ENCODE measurements at regions not wholly inside any gene's neighbourhood (a gene's known extent, or its start where the extent isn't known, plus 50 kb on each side); places are given as distances from the start of the nearest gene placed in this dataset.

DNA sequence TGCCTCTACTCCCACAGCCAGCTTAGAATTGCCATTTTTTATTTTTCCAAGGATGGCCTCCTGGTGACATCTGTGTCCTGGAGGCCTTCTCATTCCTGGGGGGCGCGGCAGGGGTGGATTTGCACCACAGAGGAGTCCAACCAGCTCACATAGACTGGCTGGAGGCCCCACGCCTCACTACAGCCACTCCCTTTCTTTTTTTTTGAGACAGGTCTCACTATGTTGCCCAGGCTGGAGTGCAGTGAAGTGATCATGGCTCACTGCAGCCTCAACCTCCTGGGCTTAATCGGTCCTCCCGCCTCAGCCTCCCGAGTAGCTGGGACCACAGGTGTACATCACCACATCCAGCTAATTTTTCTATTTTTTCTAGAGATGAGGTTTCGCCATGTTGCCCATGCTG, 57.6 kb upstream of the DOCK1 start:
- DNase-seq (ENCODE audit: low spot score), result no peak

DNA sequence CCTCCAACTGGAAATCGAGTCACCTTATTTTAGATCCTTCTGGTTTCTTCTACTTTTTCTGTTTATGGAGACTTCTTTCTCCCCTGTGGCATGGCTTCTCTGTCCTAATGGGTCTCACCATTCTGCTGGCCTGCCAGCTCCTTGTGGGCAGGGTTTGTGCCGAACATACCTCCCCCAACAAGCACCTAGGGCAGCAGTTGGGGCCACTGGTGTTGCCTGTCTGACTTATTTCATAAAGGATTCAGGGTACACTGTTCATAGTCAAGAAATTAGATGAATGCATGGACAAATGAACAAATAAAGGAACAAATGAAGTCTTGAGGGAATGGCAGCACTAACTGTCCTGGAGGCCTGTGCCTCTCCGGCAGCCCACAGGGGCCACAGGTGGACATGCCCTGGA, 55.6 kb upstream of the DOCK1 start:
- no peak for DNase-seq (ENCODE audit: low spot score)

DNA sequence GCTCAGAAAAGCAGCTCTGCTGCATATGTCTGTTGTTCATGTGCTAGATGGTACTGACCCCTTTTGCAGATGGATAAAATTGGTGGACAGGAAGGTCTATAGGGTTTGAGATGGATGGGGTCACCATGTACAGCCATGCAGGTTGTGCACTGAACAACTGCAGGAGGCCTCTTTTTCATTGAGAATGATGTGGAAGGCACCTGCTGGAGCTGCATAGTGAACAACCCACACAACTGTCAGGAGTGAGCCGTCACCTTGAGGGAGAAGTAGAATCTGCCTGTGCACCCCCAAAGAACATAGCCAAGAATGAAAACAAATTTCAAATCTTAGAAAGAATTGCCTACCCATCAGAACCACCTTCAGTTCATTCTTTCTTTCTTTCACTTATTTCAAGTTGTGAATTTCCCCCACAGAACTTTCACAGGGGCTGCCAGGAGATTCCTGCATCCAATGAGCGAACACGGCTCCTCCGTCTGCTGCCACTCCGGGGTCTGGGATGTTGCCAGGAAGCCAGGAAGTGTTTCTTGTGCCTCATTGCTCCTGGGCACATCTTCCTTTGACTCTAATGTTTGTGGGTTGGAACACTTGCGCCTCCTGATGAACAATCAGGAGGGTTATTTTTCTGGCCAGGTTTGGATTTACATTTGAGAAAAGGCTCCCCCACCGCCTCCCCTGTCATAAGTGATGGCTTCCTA, 53.7 kb upstream of the DOCK1 start:
- no peak for DNase-seq (ENCODE audit: low spot score)

DNA sequence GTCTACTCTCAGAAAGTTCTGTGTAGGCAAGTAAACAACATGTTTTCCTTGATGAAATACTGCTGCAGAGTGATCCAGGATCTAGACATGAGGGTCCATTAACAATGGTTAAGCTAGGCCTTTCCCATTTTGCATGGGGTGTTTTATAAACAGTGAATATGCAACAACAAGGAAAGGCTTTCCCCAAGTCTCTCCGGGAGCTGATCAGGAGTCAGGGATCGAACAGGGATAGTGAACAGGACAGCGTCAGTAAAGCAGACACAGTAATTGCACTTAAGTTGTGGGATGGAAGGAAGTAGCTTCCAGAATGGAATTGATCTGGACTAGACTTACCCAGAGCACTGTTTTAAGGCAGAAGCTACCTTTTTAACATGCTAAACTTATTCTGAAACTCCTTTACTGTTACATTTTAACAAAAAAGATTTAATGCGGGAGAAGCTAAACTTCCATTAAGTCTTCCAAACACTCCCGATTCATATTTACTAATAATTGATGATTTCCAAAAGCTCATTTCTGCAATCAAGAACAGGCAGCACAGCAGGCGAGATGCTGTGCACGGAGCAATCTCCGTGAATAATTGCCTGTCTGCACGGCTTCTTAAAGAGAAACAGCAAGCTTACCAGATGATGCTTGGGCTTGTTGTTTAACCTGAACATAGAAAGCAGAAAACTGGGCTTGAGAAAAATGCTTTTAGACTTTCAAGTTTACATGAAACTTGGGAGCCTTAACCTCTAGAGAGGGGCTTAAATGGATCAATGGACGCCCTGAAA, 50.3 kb upstream of the DOCK1 start:
- no peak for DNase-seq (ENCODE audit: low spot score)
